SK-N-DZ (cell line): ENCODE measurements at regions not wholly inside any gene's neighbourhood (a gene's known extent, or its start where the extent isn't known, plus 50 kb on each side); places are given as distances from the start of the nearest gene placed in this dataset.
"Not testable (repeated sequence)": the region's sequence is repeated elsewhere in the genome, so short reads cannot be mapped to it uniquely, and the experiment has no call there.

Experiments used
- DNase-seq: peaks from one replicate; pipeline ENCODE4 v3.0.0-alpha.2; 2015; ENCODE audit warnings: low spot score
- small RNA-seq, 2 experiments: library from RNA; depleted of rRNA; stranded (forward); fragments of <200 nt; gene quantifications; one replicate each; pipeline ENCODE3, GENCODE V24; 2014

GRCh38 chr2:16729335-16729734 lies 63.7 kb upstream of the CYRIA start:
- DNase-seq = no peak

DNA sequence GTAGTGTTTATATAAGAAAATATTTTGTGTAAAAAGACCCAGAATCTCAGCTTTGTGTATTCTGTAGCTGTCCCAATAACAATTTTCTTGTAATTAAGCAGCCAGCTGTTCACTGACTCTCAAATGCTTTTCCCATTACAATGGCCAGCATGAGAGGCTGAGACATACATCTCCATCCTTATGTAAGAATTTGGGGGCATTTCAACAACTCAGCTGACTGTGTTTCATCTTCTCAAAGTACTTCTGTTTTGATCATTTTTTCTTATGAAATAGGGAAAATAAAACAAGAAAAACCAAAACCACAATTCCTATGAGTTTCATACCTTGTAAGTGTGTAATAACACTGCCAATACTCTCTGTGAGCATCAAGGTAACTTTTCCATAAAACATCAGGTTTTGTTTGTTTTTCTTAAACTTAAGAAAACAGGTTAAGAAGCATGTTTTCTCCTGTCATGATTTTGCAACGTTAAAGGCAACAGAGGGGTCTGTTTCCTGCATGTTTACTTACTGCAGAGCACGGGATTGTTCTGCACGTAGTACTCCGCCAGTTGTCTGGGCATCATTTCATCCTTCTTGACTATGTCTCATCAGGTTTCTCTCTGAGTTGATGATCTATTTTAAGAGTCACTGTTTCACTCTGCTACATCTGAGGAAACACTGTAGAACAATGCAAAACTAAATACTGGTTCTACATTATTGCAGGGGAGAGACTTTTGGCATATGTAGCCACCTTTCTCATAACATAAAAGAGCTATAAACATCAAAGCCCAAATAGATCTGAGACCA lies 62.9 kb upstream of the CYRIA start:
- no peak for DNase-seq

DNA sequence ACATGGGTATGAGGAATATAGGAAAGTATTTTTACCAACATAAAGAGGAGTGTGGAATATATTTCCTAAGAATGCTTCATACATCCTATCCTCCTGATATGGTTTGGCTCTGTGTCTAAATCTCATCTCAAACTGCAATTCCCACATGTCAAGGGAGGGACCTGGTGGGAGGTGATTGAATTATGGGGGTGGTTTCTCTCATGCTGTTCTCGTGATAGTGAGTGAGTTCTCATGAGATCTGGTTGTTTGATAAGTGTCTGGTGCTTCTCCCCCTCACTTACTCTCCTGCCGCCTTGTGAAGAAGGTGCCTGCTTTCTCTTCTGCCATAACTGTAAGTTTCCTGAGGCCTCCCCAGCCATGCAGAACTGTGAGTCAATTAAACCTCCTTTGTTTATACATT lies 62.2 kb upstream of the CYRIA start:
- peak; percentile 56 for DNase-seq

DNA sequence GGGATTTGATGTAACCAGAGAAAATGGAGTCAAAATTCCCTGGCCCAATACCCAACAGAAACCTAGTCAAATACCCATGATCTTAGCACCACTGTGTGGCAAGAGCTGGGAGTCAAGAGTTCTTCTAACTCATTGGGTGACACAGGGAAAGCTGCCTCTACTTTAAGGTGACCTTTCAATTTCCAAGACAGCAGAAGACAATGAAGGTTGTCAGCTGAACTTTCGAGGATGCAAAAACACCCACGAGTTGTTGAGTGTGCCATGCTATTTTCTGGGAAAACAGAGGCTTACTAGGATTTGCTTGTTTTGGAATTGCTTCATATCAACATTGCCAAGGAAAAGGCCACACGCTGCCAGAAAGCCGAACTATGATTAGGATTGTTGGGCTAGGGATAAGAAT lies 61.6 kb upstream of the CYRIA start:
- DNase-seq = no peak

DNA sequence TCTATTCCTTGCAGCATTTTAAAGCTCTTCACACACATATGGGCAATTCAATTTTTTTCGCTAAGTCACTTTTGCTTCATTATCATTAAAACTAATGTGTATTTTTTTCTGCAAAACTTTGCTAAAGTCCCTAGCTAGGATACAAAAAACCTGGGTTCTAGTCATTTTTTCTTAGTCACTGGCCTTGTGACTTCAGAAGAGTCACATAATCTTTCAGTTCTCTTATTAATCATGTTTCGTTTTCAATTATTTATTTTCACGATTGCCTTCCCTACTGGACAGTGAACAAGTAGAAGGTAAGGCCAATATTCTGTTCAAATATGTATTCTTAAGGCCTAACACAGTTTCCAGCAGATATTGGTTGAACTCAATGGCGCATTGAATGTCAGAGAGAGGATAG lies 60.9 kb upstream of the CYRIA start:
- no peak for DNase-seq

- no peak for DNase-seq
Measured at GRCh38 chr2:16726147-16726546, 60.5 kb upstream of the CYRIA start.

DNA sequence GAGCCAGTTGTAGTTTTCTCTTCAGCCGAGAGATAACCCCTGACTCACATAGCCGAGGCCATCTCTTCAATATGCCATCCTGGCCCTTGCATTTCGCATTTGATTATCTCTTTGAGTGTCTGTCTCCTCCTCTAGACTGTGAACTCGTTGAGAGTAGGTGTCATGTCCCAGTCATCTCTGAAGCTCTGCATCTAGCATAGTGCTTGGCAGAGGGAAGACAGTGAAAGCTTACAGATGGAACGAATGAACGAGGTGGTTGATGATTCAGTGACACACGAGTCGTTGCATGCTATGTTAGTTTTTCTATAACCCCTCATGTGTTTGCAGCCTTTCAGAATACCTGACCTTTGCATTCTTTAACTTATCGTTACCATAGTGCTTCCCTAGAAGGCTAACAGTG lies 59.9 kb upstream of the CYRIA start:
- DNase-seq = no peak

- no peak for DNase-seq
Measured at GRCh38 chr2:16722677-16723076, 57.0 kb upstream of the CYRIA start.

DNA sequence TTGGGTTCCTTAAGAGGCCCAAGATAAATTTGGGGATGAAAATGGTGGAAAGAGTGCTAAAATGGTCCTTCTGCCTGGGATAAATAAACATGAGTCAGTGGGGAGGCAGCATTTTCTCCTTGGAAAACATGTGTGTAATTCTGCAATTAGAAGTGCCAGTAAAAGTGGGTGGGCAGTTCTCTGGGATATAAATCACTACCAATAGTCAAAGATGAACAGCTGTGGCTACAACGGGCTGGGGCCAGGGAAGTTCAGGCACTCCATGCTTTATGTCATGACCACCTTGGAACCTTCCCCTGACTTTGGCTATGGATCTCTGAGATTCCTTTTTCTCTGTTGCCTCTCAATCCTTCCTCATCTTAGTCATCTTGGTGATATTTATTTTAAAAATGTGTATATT lies 56.5 kb upstream of the CYRIA start:
- DNase-seq = no peak

- not testable (repeated sequence) for DNase-seq
Measured at GRCh38 chr2:16721529-16721928, 55.9 kb upstream of the CYRIA start.

DNA sequence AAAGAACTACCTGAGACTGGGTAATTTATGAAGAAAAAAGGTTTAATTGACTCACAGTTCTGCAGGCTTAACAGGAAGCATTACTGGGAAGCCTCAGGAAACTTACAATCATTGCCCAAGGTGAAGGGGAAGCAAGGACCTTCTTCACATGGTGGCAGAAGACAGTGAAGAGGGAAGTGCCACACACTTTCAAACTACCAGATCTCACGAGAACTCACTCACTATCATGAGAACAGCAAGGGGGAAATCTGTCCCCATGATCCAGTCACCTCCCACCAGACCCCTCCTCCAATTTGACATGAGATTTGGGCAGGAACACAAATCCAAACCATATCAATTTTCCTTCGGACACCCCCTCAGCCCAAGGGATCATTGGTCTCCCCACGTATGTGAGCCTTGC lies 55.1 kb upstream of the CYRIA start:
- DNase-seq = not testable (repeated sequence)

DNA sequence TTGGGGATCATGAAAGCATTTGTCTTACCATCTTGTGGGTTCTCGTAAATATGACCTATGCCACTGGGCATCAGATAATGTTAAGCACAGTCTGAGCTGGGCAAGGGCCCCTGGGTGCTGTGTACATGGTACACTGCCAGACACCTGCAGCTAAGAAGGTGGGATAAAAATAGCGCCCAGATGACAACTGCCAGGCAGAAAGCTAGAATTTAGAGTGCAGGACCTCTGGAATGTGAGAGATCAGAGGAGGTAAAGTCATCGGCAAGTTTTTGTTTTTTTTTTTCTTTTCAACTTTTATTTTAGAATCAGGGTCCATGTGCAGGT lies 53.8 kb upstream of the CYRIA start:
- no peak for DNase-seq

GRCh38 chr2:16718576-16719484 lies 53.2 kb upstream of the CYRIA start:
- DNase-seq = no peak

GRCh38 chr2:16717477-16717876 lies 51.8 kb upstream of the CYRIA start:
- DNase-seq = no peak

DNA sequence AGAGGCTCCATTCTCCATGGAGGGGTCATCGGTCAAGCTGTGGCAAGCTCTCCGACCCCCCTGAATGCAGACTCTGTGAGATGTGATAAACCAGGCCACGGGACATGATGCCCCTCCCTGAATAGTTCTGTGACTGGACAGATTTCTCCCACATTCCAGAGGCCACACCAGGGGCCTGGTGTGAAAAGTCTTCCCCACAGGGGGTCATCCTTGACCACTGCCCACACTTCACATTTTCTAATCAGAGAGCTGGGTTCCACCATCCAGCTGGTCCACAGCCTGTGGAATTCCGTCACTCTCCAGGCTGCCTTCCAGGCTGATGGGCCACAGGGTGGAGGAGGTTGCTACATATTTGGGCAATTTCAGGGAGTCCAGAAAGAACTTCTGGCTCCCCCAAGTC lies 51.3 kb upstream of the CYRIA start:
- no peak for DNase-seq

DNA sequence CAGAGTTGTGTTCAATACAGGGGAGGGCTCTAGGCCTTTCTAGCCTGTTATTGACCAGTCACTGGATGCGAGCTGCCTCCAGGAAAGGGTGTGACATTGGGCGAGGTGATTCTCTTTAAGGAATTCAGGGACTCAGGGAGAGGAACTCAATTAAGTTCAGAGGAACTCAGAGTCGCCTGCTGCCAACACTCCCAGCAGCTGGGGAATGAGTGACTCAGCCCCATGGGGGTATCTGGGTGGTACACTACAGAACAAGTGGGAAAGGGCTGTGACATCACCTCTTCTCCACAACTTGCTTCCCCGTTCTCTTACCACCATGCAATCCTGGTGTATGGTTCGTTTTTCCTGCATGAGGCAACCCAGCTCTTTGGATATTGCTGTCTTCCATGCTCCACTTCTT lies 50.4 kb upstream of the CYRIA start:
- no peak for DNase-seq

Small RNA genes in the stretch of these regions (small RNA-seq; reads per million reads assigned to genes)
- gene RN7SKP168 = 0 to 0.22 reads per million in 2 experiments
